Jurkat, Clone E6-1 (cell line): ENCODE measurements at regions not wholly inside any gene's neighbourhood (a gene's known extent, or its start where the extent isn't known, plus 50 kb on each side); places are given as distances from the start of the nearest gene placed in this dataset.
"Not testable (repeated sequence)": the region's sequence is repeated elsewhere in the genome, so short reads cannot be mapped to it uniquely, and the experiment has no call there.

Experiments used
- DNase-seq: peaks from one replicate; pipeline ENCODE4 v3.0.0-alpha.2; 2011; ENCODE audit warnings: low read depth, low spot score
- H3K4me3 ChIP-seq: 2 replicates; pipeline ENCODE4 v1.5.1; 2011; ENCODE audit warnings: mild to moderate bottlenecking, low read length, control low read depth, moderate library complexity

DNA sequence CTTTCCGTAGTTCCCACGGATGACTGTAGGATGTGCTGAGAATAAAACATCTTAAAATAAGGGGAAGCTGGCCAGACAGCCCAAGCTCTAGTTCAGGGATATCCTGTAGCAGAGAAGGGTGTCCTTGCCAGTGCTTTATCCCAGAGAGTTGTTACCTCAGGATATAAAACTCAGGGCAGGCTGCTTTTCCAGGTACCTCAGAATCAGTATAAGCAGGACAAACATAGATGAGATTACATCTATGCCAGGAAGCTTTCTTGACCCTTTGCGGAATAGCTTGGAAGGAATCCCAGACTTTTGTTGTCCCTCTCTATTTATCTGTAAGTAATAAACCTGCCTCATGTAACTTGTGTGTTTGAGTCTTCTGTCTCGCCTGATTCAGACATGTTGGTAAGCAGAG is 565.7 kb downstream of the PRDM9 start:
- H3K4me3 ChIP-seq, result no peak overlapping the region
- no peak for DNase-seq

DNA sequence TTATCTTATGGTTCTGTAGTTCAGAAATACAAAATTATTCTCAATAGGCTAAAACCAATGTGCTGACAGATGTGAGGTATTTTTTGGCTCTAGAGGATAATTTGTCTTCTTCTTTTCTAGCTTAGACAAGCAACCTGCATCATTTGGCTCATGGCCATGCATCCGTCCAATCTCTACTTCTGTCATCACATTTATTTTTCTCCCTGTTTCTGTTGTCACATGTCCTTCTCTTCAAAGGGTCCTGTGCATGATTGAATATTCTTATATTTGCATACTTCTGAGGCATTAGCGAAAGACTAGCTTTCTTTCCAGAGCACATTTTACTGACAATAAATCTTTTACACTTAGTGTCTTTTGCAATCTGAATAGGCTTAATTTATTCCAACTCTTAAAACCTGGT is 564.7 kb downstream of the CDH10 start:
- no peak overlapping the region for H3K4me3 ChIP-seq
- DNase-seq, result no peak

DNA sequence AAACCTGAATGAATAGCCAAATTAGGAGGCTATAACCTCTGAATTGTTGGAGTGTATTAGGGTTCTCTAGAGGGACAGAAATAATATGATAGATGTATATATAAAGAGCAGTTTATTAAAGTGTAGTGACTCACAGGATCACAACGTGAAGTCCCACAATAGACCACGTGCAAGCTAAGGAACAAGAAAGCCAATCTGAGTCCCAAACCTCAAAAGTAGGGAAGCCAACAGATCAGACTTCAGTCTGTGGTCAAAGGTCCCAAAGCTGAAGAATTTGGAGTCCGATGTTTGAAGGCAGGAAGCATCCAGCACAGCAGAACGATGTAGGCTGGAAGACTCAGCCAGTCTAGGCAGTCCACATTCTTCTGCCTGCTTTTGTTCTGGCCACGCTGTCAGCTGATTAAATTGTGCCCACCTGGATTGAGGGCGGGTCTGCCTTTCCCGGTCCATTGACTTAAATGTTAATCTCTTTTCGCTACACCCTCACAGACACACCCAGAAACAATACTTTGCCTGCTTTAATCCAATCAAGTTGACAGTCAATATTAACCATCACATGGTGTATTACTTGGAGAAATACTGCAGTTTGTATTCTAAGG is 550.6 kb downstream of the CDH10 start:
- no peak for DNase-seq
- H3K4me3 ChIP-seq, result no peak overlapping the region

DNA sequence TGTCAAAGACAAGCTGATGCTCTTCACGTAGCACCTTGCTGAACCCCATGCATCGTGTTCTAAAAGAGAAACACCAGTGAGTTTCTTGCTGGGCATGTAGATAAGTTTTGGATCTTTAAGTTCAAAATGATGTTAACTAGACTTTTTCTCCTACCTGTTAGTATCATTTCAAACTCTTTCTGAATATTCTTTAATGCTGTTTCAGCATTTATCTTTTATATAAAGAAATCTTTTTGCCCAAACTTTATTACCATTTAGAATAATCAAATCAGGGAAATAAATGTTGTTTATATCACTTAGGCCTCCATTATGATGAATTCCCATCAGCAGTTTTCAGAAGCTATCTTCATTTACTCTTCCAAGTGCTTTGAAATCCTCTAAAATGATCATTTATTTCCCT is 542.8 kb downstream of the CDH10 start:
- H3K4me3 ChIP-seq, result no peak overlapping the region
- no peak for DNase-seq

DNA sequence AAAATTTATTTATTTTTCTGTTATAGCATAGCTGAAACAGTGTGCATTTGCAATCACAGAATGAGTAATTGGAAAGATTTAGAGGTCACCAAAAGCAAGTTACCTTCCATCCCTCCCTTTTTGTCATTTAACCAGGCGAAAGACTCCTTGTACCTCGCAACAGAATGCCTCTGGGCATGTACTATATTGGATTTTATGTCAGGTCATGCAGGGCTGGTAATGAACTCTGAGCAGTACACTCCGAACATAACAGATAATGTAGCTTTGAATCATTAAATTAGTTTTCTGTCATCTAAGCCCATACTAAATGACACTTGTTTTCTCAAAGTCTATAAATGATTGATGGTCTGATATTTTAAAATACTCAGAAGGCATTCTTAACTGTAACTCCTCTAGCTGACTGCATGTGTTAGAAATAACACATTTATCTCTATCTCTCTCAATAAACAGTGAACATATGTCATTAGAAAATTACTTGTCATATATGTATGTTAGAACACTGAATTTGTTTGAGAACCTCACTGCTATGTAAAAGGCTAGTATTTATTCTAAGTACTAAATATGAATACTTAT is 541.2 kb downstream of the CDH10 start:
- no peak for DNase-seq
- H3K4me3 ChIP-seq, result no peak overlapping the region

DNA sequence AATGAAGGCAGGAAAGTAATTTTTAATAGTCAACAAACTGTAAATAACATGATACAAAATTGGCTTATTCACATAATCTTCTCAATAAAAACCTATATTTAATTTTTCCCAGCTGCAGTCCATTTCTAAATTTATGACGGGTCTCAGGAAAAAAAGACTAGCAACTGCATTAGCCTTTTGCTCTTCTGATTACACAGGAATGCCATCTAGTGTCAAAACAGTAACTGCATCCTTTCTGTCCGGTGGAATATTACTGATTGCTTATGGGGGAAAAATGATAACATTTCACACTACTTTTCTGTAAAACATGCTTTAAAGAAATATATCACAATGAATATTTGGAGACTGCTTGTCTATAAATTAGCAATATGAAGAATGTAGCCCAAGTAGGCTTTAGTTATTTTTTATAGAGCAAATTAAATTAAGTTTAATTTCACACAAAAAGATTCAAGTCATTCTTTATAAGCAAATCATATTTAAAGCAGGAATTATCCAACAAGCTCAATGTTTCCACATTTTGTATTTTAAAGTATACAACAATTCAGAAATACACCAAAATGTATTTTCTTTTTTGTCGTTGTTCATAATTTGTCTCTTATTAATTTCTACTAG is 534.7 kb downstream of the CDH10 start:
- H3K4me3 ChIP-seq, result no peak overlapping the region
- DNase-seq, result peak; percentile 6

DNA sequence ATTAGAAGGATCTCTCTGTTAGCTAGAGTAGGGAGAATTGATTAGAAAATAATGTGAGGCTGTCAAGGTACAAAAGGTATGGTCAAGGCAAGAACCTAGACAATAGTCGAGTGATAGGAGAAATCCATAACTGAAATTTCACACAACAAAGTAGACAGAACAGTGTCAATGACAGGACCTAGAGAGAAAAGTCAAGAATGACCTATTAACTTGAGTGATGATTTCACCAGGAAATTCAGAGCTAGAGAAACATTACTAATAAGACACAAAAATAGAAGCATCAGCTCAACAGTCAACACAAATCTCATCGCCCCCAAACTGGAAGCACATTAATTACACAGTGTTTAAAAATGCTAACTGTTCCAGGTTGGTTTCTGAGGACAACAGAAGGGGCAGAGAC is 532.4 kb downstream of the CDH10 start:
- DNase-seq, result no peak
- no peak overlapping the region for H3K4me3 ChIP-seq

DNA sequence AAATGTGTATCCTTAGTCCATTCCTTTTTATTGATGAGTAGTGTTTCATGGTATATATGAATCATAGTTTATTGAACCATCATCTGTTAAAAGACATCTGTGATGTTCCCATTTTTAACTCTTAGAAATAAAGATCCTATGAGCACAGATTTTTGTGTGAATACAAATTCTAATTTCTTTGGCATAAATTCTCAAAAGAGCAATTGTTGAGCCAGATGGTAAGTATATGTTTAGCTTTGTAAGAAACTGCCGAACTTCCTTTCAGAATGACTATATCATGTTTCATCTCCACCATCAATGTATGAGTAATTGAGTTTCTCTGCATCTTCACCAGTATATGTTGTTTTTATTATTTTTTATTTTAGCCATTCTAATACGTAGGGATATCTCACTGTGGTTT is 526.4 kb downstream of the CDH10 start:
- no peak for DNase-seq
- H3K4me3 ChIP-seq, result no peak overlapping the region

DNA sequence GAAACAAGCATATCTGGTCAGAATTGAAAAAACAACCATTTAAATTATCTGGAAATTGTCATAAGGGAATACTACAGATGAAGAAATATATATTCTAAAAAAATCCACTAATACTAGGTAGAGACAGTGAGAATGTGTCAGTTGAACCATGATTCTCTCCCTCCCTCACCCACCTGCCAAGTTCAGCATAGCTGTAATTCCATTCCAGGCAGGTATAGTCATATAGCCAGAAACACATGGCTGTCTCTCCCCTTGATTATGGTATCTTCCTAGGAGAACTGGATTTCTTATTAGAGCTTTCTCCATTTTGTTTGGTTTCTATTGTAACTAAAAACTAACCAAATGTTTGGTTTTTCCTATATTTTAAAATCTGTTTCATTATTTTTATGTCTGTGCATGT is 509.2 kb downstream of the CDH10 start:
- no peak for DNase-seq
- no peak overlapping the region for H3K4me3 ChIP-seq

DNA sequence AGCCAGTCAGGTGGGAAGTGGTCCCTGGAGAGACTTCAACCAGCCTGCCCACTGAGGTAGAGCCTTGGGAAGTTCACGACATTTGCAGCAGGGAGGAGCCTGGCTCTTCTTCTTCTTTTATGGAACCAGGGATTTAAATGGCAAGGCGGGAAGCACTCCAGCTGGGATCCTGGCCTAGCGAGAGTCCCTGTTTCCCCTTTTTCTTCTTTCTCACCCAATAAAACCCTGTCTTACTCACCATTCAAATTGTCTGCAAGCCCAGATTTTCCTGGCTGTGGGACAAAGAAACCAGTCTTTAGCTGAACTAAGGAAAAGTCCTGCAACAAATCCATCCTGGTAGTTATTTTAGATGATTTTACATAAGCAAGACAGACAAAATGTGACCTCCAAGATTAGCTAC is 503.7 kb downstream of the CDH10 start:
- H3K4me3 ChIP-seq, result no peak overlapping the region
- no peak for DNase-seq

DNA sequence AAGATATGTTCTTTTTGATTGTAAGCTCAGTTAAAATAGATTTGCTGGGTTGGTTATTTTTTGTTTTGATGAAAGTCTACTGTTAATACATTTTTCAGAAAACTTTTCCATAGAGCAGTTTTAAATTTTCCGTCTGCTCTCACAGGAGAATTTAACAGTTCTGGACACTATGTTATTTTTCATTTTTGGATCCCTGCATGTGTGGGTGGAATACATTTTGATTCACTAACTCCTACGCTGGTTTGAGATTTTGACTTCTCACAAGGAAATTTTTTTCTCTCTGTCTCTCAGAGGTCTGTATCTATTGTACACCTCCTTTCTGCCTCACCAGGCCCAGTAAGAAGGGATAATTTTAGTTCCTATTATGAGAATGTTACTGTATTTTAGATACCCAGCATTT is 502.4 kb downstream of the CDH10 start:
- H3K4me3 ChIP-seq, result no peak overlapping the region
- no peak for DNase-seq

DNA sequence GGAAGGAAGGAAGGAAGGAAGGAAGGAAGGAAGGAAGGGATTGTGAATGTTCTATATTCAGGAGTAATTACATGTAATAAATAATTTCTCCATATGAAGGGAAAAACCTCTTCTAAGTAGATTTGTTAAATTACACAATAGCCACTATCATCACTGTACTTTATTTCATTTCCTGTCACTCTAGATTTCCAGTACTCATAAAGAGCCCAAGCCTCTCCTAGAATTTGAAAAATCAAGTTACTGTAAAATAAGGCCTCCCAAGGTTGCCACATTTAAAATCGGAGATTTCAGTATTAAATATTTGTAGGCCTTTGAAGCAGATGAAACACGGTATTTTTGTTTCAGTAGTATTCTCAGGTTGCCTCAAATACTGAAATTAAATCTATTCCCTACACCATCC is 499.0 kb downstream of the CDH10 start:
- no peak for DNase-seq
- H3K4me3 ChIP-seq, result no peak overlapping the region

DNA sequence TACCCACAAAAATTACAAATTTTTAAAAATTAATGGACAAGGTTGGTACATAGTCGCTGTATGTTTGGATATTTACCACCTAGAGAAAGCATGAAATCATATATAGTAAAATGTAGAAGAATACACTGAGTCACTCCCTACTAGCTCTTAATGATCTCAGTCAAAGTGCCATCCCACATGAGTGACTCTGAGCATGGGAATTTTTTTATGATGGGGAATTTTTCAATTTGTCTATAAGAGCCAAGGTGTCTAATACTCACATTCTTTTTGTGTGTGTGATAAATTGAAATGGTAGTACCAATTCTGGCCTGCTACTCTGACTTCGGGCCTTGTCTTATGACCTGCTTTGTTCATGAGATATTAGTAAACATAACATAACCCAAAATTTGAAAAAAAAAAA is 483.2 kb downstream of the CDH10 start:
- no peak overlapping the region for H3K4me3 ChIP-seq
- DNase-seq, result no peak

DNA sequence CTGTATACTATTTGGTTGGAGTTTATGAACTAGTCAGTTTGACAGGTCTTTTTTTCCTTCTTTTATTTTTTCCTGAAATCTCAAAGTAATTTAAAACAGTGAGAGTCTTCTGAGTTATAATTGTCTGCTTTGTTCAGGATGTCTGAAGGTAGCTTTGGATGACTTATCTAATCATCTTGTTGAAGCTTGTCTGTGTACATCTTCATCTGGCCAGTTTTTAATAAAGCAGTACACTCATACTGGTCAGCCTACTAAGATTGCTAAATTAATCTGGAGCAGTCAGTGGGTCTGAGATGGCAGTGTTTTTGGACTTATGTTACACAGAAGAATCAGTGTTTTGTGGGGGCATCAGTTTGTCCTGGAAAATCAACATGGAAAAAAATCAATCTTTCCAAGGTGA is 482.4 kb downstream of the CDH10 start:
- no peak for DNase-seq
- no peak overlapping the region for H3K4me3 ChIP-seq

DNA sequence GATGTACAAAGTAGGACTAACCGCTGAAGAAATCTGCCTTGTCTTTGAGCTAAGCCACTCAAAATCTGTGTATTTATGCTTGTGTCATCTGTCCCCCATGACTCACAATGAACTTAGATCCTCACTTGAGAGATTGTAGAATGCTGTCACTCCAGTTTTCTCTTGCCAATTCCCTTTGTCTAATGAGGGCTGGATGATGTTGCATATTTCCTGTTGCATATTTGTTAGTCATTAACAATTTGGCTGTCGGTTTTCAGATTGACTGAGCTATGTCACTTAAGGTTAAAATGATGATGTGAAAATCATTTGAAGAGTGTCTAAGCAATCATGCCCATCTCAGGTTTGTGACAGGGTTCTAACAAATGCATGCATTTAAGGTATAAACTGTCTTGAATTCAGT is 481.7 kb downstream of the CDH10 start:
- no peak for DNase-seq
- no peak overlapping the region for H3K4me3 ChIP-seq

DNA sequence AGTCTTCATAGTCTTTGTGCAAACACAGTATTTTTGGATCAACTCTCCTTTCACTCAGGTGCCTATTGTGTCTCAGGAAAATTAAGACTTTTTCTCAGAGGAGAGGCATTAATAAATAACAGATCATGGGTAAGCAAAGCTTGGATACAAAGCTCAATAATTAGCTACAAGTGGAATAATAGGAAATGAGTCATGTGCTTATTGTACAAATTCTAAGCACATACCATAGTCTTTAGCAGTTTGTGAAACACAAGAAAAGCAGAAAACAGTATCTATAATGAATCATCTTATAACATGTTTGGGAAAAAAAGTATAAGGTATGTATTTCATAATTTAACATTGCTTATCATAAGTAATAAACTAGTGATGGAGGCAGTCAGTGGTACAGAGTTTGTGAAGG is 477.0 kb downstream of the CDH10 start:
- no peak overlapping the region for H3K4me3 ChIP-seq
- no peak for DNase-seq

DNA sequence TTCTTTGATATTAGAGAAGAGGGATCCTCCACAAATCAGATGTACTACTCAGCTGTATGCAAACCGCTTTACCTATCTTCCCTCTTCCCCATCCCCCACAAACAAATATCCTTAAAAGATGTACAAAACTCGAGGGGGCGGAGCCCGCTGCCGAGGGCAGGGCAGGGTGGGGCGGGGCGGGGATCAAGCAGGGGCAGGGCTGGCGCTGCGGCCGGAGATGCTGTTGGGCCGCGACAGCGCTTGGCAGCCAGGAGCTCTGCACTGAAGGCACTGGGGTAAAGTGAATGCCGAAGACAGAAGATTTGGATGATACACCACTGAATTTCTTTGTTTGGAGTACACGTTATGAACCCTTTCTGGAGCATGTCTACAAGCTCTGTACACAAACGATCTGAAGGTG is 474.8 kb downstream of the CDH10 start:
- no peak overlapping the region for H3K4me3 ChIP-seq
- DNase-seq, result no peak

DNA sequence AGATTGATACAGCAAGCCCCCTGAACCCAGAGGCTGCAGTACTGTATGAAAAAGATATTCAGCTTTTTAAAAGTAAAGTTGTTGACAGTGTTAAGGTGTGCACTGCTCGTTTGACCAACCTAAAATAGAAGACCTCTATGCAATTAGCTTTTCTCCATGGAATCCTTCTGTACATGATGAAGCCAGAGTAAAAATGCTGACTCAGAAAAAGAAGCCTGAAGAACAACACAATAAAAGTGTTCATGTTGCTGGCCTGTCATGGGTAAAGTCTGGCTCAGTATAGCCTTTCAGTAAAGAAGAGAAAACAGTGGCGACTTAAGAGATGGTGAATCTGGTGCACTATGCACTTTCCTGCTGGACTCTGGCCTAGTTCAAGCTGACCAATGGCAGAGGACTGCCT is 473.8 kb downstream of the CDH10 start:
- not testable (repeated sequence) for H3K4me3 ChIP-seq, DNase-seq

DNA sequence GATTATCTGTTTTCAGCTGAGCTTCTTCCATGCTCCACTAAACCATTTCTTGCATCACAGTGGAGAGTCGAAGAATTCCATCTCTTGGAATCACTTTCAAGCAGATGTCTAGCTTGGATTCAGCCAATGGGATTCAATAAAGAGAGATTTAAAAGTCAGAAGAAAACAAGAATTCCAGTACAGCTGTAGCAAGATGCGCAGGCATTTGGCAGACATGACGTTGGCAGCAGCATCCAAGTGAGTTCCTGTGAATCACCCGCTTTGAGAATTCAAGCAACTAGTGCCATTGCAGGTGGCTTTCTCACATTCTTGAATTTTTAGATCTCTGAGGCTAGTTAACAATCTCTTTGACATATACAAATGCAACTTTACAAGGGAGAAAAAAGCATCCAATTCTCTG is 467.0 kb downstream of the CDH10 start:
- DNase-seq, result no peak
- H3K4me3 ChIP-seq, result no peak overlapping the region

DNA sequence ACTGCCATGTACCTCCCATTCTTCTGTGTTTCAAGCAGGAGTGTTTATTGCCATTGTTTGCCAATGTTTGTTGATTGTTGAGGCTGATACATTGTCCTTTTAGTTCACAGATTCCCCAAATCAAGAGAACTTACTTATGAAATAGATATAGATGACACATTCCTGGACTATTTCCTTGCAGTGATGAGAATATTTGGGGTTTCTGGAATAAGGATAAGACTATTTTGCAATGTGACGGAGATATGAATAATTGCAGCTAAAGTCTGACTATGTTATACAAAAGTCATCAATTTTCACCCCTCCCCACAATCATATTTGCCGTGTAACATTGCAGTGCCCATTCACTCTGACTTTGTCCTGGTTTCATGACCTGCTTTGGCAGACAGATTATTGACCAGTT is 460.8 kb downstream of the CDH10 start:
- no peak for DNase-seq
- no peak overlapping the region for H3K4me3 ChIP-seq

DNA sequence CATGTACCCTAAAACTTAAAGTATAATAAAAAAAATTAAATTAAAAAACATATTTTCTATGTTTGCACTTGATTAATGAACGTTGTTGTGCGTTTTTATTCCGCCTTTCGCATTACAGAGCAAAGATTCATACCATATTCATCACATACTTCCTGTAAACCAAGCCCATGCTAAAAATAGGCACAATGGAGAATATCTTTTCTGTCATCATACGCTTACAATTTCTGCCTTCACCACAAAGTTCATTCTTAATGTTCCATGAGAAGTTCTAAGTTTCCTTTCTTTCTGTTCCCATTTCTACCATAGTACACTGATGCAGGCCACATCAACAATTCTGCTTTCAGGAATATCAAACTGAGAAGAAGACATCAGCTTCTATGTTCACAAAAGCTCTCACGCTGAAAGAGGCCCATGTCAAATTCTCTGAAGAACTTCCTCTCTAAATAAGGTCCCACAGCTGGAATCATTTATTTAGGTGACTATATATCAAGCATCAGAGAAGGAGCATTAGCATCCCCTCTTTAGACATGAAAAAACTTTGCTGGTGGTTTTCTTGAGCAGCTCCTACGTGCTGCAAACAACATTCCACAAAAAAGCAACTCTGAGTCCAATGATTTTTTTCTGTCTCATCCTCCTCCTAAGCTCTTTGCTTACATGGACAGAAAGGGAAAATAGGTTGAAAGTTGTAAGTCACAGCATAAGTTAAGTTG is 456.4 kb downstream of the CDH10 start:
- DNase-seq, result no peak
- H3K4me3 ChIP-seq, result no peak overlapping the region
